BJ (cell line): ENCODE measurements at regions not wholly inside any gene's neighbourhood (a gene's known extent, or its start where the extent isn't known, plus 50 kb on each side); places are given as distances from the start of the nearest gene placed in this dataset.
"Not testable (repeated sequence)": the region's sequence is repeated elsewhere in the genome, so short reads cannot be mapped to it uniquely, and the experiment has no call there.

Experiments
- CTCF ChIA-PET: fragments of 350-600 bp; formaldehyde crosslinking; extraction: SDS; loops from one replicate; lab custom pipeline; 2021; ENCODE audit warnings: antibody characterized with exemption, inconsistent platforms; lab: Yijun Ruan, JAX
- POLR2A ChIA-PET: fragments of 300-600 bp; sonication (Branson Sonifier 250); formaldehyde crosslinking; extraction: SDS; loops from one replicate; lab custom pipeline; 2021; ENCODE audit warnings: antibody characterized with exemption; lab: Charles Lee
- DNase-seq: peaks from one replicate; pipeline ENCODE4 v3.0.0-alpha.2; 2011; ENCODE audit warnings: low read depth
- H3K27me3 ChIP-seq: 2 replicates; pipeline ENCODE4 v1.6.0; 2011; ENCODE audit warnings: low read length; ENCODE audit not compliant: control insufficient read depth, insufficient read depth
- H3K36me3 ChIP-seq: 2 replicates; pipeline ENCODE4 v1.5.1; 2011; ENCODE audit warnings: low read length; ENCODE audit not compliant: control insufficient read depth, insufficient read depth
- H3K4me3 ChIP-seq: 2 replicates; pipeline ENCODE4 v1.5.1; 2011; ENCODE audit warnings: low read depth, mild to moderate bottlenecking, control low read depth, low read length
- TF ChIP-seq, protein P1 (sequence below): IDR thresholded peaks from 2 replicates; pipeline ENCODE4 v1.5.1; 2011; ENCODE audit warnings: low read depth, mild to moderate bottlenecking, control low read depth, inconsistent platforms, low read length, moderate library complexity; ENCODE audit not compliant: insufficient read depth

DNA sequence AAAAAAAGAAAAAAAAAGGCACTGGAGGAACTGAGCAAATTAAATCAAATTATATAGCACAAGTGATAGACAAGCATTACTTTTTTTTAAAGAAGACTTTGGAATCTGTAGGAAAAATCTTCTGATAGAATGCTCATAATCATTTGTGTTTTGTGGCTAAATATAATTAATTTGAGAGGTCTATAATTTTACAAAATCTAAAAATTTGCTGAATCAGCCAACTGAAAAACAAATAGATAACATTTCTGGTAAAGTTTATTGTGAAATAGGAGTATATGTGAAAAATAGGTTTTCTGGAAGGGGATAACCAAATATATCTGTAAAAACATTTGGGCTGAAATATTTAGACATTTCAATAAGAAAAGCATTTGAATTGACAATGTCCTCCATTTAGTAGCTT is 844.9 kb upstream of the COBL start:
- Histone ChIP-seq H3K36me3 (no peaks in the 10 kb centered on the region), H3K27me3 (no peaks in the 10 kb centered on the region), H3K4me3 (no peak overlapping the region)
- ChIA-PET CTCF (no interaction called here), POLR2A (no interaction called here)
- DNase-seq, result no peak
- TF ChIP-seq, protein P1, sequence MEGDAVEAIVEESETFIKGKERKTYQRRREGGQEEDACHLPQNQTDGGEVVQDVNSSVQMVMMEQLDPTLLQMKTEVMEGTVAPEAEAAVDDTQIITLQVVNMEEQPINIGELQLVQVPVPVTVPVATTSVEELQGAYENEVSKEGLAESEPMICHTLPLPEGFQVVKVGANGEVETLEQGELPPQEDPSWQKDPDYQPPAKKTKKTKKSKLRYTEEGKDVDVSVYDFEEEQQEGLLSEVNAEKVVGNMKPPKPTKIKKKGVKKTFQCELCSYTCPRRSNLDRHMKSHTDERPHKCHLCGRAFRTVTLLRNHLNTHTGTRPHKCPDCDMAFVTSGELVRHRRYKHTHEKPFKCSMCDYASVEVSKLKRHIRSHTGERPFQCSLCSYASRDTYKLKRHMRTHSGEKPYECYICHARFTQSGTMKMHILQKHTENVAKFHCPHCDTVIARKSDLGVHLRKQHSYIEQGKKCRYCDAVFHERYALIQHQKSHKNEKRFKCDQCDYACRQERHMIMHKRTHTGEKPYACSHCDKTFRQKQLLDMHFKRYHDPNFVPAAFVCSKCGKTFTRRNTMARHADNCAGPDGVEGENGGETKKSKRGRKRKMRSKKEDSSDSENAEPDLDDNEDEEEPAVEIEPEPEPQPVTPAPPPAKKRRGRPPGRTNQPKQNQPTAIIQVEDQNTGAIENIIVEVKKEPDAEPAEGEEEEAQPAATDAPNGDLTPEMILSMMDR, result no peak

DNA sequence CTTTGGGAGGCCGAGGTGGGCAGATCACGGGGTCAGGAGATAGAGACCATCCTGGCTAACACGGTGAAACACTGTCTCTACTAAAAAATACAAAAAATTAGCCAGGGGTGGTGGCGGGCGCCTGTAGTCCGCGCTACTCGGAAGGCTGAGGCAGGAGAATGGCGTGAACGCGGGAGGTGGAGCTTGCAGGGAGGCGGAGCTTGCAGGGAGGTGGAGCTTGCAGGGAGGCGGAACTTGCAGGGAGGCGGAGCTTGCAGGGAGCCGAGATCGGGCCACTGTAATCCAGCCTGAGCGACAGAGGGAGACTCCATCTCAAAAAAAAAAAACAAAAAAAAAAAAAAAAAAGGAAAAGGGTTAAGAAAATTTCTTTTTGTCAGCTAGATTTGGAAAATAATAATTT is 842.8 kb upstream of the COBL start:
- DNase-seq, POLR2A ChIA-PET, H3K36me3 ChIP-seq, H3K27me3 ChIP-seq, H3K4me3 ChIP-seq, CTCF ChIA-PET: not testable (repeated sequence)

DNA sequence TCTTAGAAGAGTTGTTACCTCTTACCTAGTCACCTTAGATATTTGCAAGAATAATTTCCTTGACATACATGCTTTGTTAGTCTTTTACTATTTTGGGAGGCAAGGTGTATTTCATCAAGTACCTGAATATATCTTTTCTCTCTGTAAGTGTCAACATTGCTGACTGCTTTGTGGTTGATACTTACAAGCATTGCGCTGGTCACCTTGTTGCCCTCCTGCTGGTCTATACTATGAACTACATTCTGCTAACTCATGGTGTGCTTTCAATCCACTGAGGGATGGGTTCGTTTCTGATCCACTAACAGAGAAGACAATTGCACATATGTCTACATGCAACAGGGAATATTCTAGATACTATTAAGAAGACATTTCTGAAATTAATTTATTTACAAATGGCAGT is 837.8 kb upstream of the COBL start:
- no peak for DNase-seq
- H3K4me3 ChIP-seq, result no peak overlapping the region
- TF ChIP-seq, protein P1, result no peak
- ChIA-PET CTCF (no interaction called here), POLR2A (no interaction called here)
- no peaks in the 10 kb centered on the region for H3K36me3 ChIP-seq
- H3K27me3 ChIP-seq, result no peaks in the 10 kb centered on the region

GRCh38 chr7:52151559-52151958 is 835.0 kb upstream of the COBL start:
- ChIA-PET POLR2A (no interaction called here), CTCF (no interaction called here)
- TF ChIP-seq, protein P1, result no peak
- Histone ChIP-seq H3K4me3 (no peak overlapping the region), H3K36me3 (no peaks in the 10 kb centered on the region), H3K27me3 (no peaks in the 10 kb centered on the region)
- DNase-seq, result no peak

GRCh38 chr7:52150952-52151351 is 834.3 kb upstream of the COBL start:
- Histone ChIP-seq H3K27me3 (no peaks in the 10 kb centered on the region), H3K36me3 (no peaks in the 10 kb centered on the region), H3K4me3 (no peak overlapping the region)
- no peak for DNase-seq
- TF ChIP-seq, protein P1, result no peak
- POLR2A ChIA-PET, result no interaction called here
- CTCF ChIA-PET, result no interaction called here

- CTCF ChIA-PET, result no interaction called here
- Histone ChIP-seq H3K36me3 (no peaks in the 10 kb centered on the region), H3K4me3 (no peak overlapping the region), H3K27me3 (no peaks in the 10 kb centered on the region)
- POLR2A ChIA-PET, result no interaction called here
- TF ChIP-seq, protein P1, result no peak
- DNase-seq, result no peak
Observed at GRCh38 chr7:52146871-52147634, 830.4 kb upstream of the COBL start.
